ENCODE measurements at regions not wholly inside any gene's neighbourhood (a gene's known extent, or its start where the extent isn't known, plus 50 kb on each side); places are given as distances from the start of the nearest gene placed in this dataset.

DNA sequence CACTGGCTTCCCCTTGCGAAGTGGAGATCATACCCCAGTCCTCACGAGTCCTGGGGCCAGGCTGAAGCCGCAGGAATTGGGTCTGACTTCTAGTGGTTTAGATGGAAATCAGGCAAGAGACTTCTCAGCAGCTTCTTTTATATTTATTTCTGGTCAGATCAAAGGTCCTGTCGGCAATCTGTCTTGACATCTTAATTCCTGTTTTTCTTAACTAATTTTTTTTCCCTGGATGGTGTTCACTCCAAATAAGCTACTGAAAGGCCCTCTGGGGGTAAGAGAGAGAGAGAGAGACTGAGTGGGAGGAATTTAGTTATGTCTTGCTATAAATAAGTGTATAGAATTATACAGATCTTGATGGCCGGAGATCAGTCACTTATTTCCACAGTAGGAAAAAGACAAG, 698.7 kb upstream of the TBX3 start:
- no peak for DNase-seq (ENCODE audit: low spot score, unreplicated experiment)
- H3K27me3 Mint-ChIP-seq = peaks cover 48% of the 10 kb centered on the region
- TF ChIP-seq, protein P1, sequence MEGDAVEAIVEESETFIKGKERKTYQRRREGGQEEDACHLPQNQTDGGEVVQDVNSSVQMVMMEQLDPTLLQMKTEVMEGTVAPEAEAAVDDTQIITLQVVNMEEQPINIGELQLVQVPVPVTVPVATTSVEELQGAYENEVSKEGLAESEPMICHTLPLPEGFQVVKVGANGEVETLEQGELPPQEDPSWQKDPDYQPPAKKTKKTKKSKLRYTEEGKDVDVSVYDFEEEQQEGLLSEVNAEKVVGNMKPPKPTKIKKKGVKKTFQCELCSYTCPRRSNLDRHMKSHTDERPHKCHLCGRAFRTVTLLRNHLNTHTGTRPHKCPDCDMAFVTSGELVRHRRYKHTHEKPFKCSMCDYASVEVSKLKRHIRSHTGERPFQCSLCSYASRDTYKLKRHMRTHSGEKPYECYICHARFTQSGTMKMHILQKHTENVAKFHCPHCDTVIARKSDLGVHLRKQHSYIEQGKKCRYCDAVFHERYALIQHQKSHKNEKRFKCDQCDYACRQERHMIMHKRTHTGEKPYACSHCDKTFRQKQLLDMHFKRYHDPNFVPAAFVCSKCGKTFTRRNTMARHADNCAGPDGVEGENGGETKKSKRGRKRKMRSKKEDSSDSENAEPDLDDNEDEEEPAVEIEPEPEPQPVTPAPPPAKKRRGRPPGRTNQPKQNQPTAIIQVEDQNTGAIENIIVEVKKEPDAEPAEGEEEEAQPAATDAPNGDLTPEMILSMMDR (IDR thresholded peaks at IDR 0.05; ENCODE audit: unreplicated experiment) = no peak
- H3K4me1 Mint-ChIP-seq (ENCODE audit: low read depth) = peaks cover 13% of the 10 kb centered on the region
- no peaks in the 10 kb centered on the region for H3K36me3 Mint-ChIP-seq (ENCODE audit: insufficient read depth)
- H3K4me3 Mint-ChIP-seq (ENCODE audit: low read depth) = no peak overlapping the region
- no peak overlapping the region for H3K27ac Mint-ChIP-seq
- no peaks in the 10 kb centered on the region for H3K9me3 Mint-ChIP-seq (ENCODE audit: low read depth)

DNA sequence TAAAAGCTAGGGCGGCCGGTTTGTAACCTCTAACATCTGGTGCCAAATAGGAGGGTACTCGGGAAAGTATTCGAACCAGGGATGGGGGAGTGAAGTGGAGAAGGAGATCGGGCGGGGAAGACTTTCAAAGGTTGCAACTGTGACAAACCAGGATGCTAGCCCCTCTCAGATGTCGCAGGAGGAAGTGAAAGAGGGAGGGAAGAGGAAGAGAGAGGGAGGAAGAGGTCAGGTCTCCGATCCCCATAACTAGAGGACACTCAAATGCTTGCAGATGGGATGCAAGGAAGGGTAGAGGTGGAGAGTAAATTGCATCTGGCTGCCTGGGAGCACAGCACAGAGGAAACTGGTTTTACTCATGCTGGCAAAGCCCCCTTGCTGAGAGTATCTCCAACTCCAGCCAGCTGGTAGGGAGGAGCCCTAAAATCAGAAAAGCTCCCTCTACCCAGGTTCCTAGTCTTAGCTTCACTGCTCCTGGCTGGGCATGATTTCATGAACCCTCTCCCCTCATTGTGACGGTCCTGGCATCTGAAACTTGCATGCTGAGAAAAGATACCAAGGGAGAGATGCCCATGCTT, 696.7 kb upstream of the TBX3 start:
- no peak overlapping the region for H3K27ac Mint-ChIP-seq

DNA sequence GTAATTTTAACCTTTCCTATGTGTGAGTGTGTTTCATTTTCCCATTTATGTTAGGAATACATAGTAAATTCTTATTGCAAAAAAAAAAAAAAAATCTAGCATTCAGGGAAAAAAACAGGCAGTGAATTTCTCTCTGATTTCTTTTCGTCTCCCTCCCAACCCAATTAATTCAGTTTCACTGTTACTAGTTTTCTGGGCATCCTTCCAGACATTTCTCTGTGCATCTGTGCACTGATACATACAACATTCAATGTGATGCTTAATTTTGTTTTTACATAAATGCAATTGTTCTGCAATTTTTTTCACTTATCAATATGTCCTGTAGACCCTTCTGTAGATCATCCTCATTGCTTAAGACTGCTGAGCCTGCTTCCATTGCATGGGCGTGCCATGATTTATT, 694.3 kb upstream of the TBX3 start:
- Mint-ChIP-seq H3K4me3 (ENCODE audit: low read depth) (no peak overlapping the region), H3K9me3 (ENCODE audit: low read depth) (no peaks in the 10 kb centered on the region), H3K27ac (no peak overlapping the region), H3K36me3 (ENCODE audit: insufficient read depth) (no peaks in the 10 kb centered on the region), H3K4me1 (ENCODE audit: low read depth) (peaks cover 16% of the 10 kb centered on the region), H3K27me3 (peaks cover 54% of the 10 kb centered on the region)
- TF ChIP-seq, protein P1 (IDR thresholded peaks at IDR 0.05; ENCODE audit: unreplicated experiment) = no peak
- DNase-seq (ENCODE audit: low spot score, unreplicated experiment) = no peak

More for the DNA sequence above, 696.7 kb upstream of the TBX3 start:
- Mint-ChIP-seq H3K36me3 (ENCODE audit: insufficient read depth) (no peaks in the 10 kb centered on the region), H3K9me3 (ENCODE audit: low read depth) (no peaks in the 10 kb centered on the region), H3K4me1 (ENCODE audit: low read depth) (peaks cover 14% of the 10 kb centered on the region), H3K27me3 (peaks cover 46% of the 10 kb centered on the region), H3K4me3 (ENCODE audit: low read depth) (no peak overlapping the region)
- DNase-seq (ENCODE audit: low spot score, unreplicated experiment) = no peak
- TF ChIP-seq, protein P1 (IDR thresholded peaks at IDR 0.05; ENCODE audit: unreplicated experiment) = no peak

DNA sequence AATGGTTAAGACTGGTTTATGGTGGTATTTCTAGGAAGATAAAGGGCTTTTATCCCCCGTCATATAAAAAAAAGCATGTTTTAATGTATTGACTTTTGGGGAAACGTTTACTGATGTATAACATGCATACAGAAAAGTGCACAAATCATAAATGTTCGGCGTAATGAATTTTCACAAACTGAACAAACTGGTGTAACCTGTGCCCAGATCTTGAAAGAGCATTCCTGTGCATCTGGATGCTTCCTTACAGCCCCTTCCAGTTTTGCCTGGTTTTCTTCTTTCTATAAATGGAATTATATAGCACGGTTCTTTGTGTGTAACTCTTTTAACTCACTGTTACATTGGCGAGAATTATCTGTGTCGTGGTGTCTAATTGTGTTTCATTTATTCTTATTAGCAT, 693.8 kb upstream of the TBX3 start:
- Mint-ChIP-seq H3K27me3 (peaks cover 52% of the 10 kb centered on the region), H3K9me3 (ENCODE audit: low read depth) (no peaks in the 10 kb centered on the region), H3K4me3 (ENCODE audit: low read depth) (no peak overlapping the region), H3K27ac (no peak overlapping the region), H3K36me3 (ENCODE audit: insufficient read depth) (no peaks in the 10 kb centered on the region), H3K4me1 (ENCODE audit: low read depth) (peaks cover 16% of the 10 kb centered on the region)
- TF ChIP-seq, protein P1 (IDR thresholded peaks at IDR 0.05; ENCODE audit: unreplicated experiment) = no peak
- no peak for DNase-seq (ENCODE audit: low spot score, unreplicated experiment)

DNA sequence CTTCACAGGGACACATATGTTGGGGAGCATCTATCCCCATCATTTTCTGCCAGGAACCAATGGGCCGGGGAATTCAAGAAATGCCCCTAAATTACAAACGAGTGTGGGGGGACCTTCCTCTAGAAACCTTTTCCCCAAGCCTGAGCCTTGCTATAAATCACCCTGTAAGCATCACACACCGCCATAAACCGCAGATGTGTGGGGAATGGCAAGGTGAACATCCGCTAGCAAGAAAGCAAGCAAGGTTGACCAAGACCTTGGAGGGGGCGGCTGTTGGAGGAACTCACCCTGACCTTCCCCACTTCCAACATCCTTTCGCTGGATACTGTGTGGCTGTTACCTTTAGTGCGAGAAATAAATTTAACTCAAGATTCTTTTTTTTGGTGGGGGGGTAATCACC, 693.3 kb upstream of the TBX3 start:
- Mint-ChIP-seq H3K4me3 (ENCODE audit: low read depth) (no peak overlapping the region), H3K27me3 (peaks cover 47% of the 10 kb centered on the region), H3K36me3 (ENCODE audit: insufficient read depth) (no peaks in the 10 kb centered on the region), H3K27ac (no peak overlapping the region), H3K4me1 (ENCODE audit: low read depth) (peaks cover 16% of the 10 kb centered on the region), H3K9me3 (ENCODE audit: low read depth) (no peaks in the 10 kb centered on the region)
- no peak for DNase-seq (ENCODE audit: low spot score, unreplicated experiment)
- TF ChIP-seq, protein P1 (IDR thresholded peaks at IDR 0.05; ENCODE audit: unreplicated experiment) = no peak
